ENCODE measurements at regions not wholly inside any gene's neighbourhood (a gene's known extent, or its start where the extent isn't known, plus 50 kb on each side); places are given as distances from the start of the nearest gene placed in this dataset.
A peak's percentile ranks its signal among the peaks of the same experiment; 100 is the strongest.

DNA sequence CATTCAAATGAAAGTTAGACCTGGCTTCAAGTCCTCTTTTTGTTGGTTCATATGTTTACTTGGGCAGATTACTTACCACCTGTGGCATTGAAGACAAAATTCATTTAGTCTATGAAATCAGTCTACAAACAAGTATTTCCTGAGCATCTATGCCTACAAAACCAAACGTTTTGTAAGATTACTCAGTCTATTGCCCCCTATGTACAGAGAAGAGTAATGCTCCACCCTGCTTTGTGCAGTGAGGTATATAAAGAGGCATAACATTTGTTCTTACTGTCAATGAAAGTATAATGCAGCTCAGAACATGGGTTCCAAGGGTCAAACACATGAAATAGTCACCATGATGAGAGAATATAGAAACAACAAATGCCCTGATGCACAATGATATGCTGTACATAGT, 580.7 kb downstream of the KIF4B start:
- H3K4me1 ChIP-seq (replicated peaks in 1 of 4; ENCODE audit: control insufficient read depth in 3 of 4, insufficient read depth in 4 of 4, low read length in 3 of 4) = no peaks in the 10 kb centered on the region
- H2BK5ac ChIP-seq (ENCODE audit: low read depth, low read length) = no peak overlapping the region
- no peak for FAIRE-seq
- H4K8ac ChIP-seq (ENCODE audit: extremely low read depth, insufficient read depth, low read length) = no peak overlapping the region
- H4K91ac ChIP-seq (replicated peaks; ENCODE audit: insufficient read length, low read length) = no peak overlapping the region
- H2BK20ac ChIP-seq (ENCODE audit: low read length) = no peak overlapping the region
- H2AFZ ChIP-seq (ENCODE audit: low read length) = no peak overlapping the region
- TF ChIP-seq RAD21 (IDR thresholded peaks at IDR 0.05 in 1 of 2, conservative IDR thresholded peaks at IDR 0.05 in 1 of 2; ENCODE audit: low read depth in 2 of 2, low read length in 2 of 2) (peak; percentile 20 to 40; a peak in 3 of 4 replicates), PHF8 (conservative IDR thresholded peaks at IDR 0.05; ENCODE audit: low read depth, low read length) (no peak)
- TF ChIP-seq, protein P1, sequence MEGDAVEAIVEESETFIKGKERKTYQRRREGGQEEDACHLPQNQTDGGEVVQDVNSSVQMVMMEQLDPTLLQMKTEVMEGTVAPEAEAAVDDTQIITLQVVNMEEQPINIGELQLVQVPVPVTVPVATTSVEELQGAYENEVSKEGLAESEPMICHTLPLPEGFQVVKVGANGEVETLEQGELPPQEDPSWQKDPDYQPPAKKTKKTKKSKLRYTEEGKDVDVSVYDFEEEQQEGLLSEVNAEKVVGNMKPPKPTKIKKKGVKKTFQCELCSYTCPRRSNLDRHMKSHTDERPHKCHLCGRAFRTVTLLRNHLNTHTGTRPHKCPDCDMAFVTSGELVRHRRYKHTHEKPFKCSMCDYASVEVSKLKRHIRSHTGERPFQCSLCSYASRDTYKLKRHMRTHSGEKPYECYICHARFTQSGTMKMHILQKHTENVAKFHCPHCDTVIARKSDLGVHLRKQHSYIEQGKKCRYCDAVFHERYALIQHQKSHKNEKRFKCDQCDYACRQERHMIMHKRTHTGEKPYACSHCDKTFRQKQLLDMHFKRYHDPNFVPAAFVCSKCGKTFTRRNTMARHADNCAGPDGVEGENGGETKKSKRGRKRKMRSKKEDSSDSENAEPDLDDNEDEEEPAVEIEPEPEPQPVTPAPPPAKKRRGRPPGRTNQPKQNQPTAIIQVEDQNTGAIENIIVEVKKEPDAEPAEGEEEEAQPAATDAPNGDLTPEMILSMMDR (IDR thresholded peaks at IDR 0.05; ENCODE audit: control extremely low read depth in 1 of 3, insufficient read depth in 1 of 3, low read depth in 1 of 3, low read length in 3 of 3) = peak in 1 of 3 experiments; percentile 48; a peak in 2 of 4 replicates
- ChIA-PET CTCF (ENCODE audit: partially characterized antibody) (interaction anchor here (0.8 to 1.9 kb wide), 15 partner anchors 10 to 464 kb away, joined by 3 to 8 read pairs (median 4); no protein-coding TSS in a partner anchor), POLR2A (ENCODE audit: partially characterized antibody) (no interaction called here)
- H3K79me1 ChIP-seq (ENCODE audit: low read depth, low read length) = no peaks in the 10 kb centered on the region
- no peak overlapping the region for H4K5ac ChIP-seq (ENCODE audit: insufficient read length, low read depth, low read length)
- no peak overlapping the region for H3K14ac ChIP-seq (ENCODE audit: insufficient read length)
- no peak overlapping the region for H2AK5ac ChIP-seq (ENCODE audit: low read depth, low read length)
- no peak overlapping the region for H2BK120ac ChIP-seq (replicated peaks; ENCODE audit: low read depth, low read length)
- no peak overlapping the region for H3K56ac ChIP-seq (replicated peaks; ENCODE audit: insufficient read length, low read depth, low read length)
- H3K9me3 ChIP-seq (ENCODE audit: insufficient read depth in 2 of 2, low read depth in 1 of 2, low read length in 1 of 2) = no peaks in the 10 kb centered on the region
- no peak overlapping the region for H2BK15ac ChIP-seq (ENCODE audit: low read length)
- H3K4me2 ChIP-seq (ENCODE audit: insufficient read depth in 1 of 2, low read depth in 2 of 2, low read length in 2 of 2) = no peak overlapping the region
- H3K18ac ChIP-seq (ENCODE audit: extremely low read depth, low read length) = no peak overlapping the region
- no peak overlapping the region for H3K9ac ChIP-seq (replicated peaks in 1 of 4; ENCODE audit: extremely low read depth in 1 of 4, low read depth in 3 of 4, low read length in 3 of 4)
- H3K23me2 ChIP-seq (ENCODE audit: low read depth, low read length) = no peaks in the 10 kb centered on the region
- no peak overlapping the region for H3K27ac ChIP-seq (ENCODE audit: low read depth, low read length)
- 54% methylated on average over 1 of the region's 1 CpG; no CpG with 5 or more reads in 1 of the 2 experiments for WGBS, 2 experiments (ENCODE audit: extremely low coverage in 1 of 2, insufficient coverage in 1 of 2, insufficient read length in 1 of 2, insufficient replicate concordance in 2 of 2, low coverage in 1 of 2, low lambda C conversion rate in 2 of 2, missing lambda C conversion rate in 1 of 2)
- no peak overlapping the region for H3K23ac ChIP-seq (ENCODE audit: insufficient read length)
- no peak overlapping the region for H3K4me3 ChIP-seq (ENCODE audit: extremely low read depth in 1 of 4, insufficient read depth in 2 of 4, low read depth in 3 of 4, low read length in 4 of 4)
- no peak overlapping the region for H2BK12ac ChIP-seq (ENCODE audit: low read depth, low read length)
- no peaks in the 10 kb centered on the region for H4K20me1 ChIP-seq (replicated peaks in 1 of 2; ENCODE audit: control insufficient read depth in 1 of 2, insufficient read depth in 2 of 2, low read length in 2 of 2)
- no peaks in the 10 kb centered on the region for H3K79me2 ChIP-seq (ENCODE audit: control insufficient read depth in 1 of 2, insufficient read depth in 2 of 2, low read length in 2 of 2)
- no peaks in the 10 kb centered on the region for H3K36me3 ChIP-seq (ENCODE audit: control insufficient read depth in 2 of 4, insufficient read depth in 4 of 4, low read length in 3 of 4)
- no peak for DNase-seq (ENCODE audit: low read depth in 1 of 2, low spot score in 2 of 2)
- H3K27me3 ChIP-seq (replicated peaks in 1 of 4; ENCODE audit: control insufficient read depth in 3 of 4, extremely low read depth in 1 of 4, insufficient read depth in 3 of 4, low read length in 3 of 4) = no peaks in the 10 kb centered on the region
- H3K4ac ChIP-seq (replicated peaks; ENCODE audit: insufficient read length, low read depth, low read length) = no peak overlapping the region

Data from H1 (cell line).